WTC11 (cell line): ENCODE measurements at regions not wholly inside any gene's neighbourhood (a gene's known extent, or its start where the extent isn't known, plus 50 kb on each side); places are given as distances from the start of the nearest gene placed in this dataset.

Experiments used
- ATAC-seq: fragments of 200-7000 bp; cut with Tn5 transposase; 2 replicates; pipeline ENCODE4 v1.10.0; 2021; ENCODE audit warnings: mild to moderate bottlenecking, moderate library complexity
- CTCF ChIA-PET: fragments of 300-600 bp; sonication (Branson Sonifier 250); formaldehyde crosslinking; loops from one replicate; lab custom pipeline; 2021; ENCODE audit warnings: antibody characterized with exemption; lab: Charles Lee
- POLR2A ChIA-PET: fragments of 350-600 bp; sonication (Branson Sonifier 250); formaldehyde crosslinking; loops from one replicate; lab custom pipeline; 2021; ENCODE audit warnings: antibody characterized with exemption; lab: Charles Lee
- DNase-seq: peaks from one replicate; pipeline ENCODE4 v3.0.0; 2021; ENCODE audit warnings: low spot score
- H3K27ac Mint-ChIP-seq: 2 replicates; pipeline ENCODE4 v1.8.0; 2021; ENCODE audit warnings: mixed read lengths
- H3K27me3 Mint-ChIP-seq: 2 replicates; pipeline ENCODE4 v1.8.0; 2021; ENCODE audit warnings: low read depth, mild to moderate bottlenecking, moderate library complexity, mixed read lengths
- H3K36me3 Mint-ChIP-seq: 2 replicates; pipeline ENCODE4 v1.8.0; 2021; ENCODE audit warnings: mixed read lengths
- H3K4me1 Mint-ChIP-seq: 2 replicates; pipeline ENCODE4 v1.8.0; 2022; ENCODE audit warnings: mixed read lengths
- H3K4me3 Mint-ChIP-seq: 2 replicates; pipeline ENCODE4 v1.8.0; 2021; ENCODE audit warnings: mild to moderate bottlenecking, moderate library complexity, mixed read lengths
- H3K9me3 Mint-ChIP-seq: 2 replicates; pipeline ENCODE4 v1.8.0; 2021; ENCODE audit warnings: mixed read lengths
- MXD4 ChIP-seq: fragments of 250-450 bp; sonication (Bioruptor Pico); IDR thresholded peaks from 2 replicates; pipeline ENCODE4 v1.8.0; 2021; ENCODE audit warnings: mild to moderate bottlenecking, moderate library complexity, borderline replicate concordance
- NFE2L1 ChIP-seq: sonication (generic); formaldehyde crosslinking; IDR thresholded peaks from 2 replicates; pipeline ENCODE4 v1.8.1; 2023; ENCODE audit warnings: missing genetic modification reagents
- NR1H2 ChIP-seq: sonication (generic); formaldehyde crosslinking; IDR thresholded peaks from 2 replicates; pipeline ENCODE4 v1.9.0; 2021; ENCODE audit warnings: mild to moderate bottlenecking, moderate library complexity, missing genetic modification reagents
- NR3C1 ChIP-seq: sonication (generic); formaldehyde crosslinking; conservative IDR thresholded peaks from 2 replicates; pipeline ENCODE4 v1.8.1; 2023; ENCODE audit warnings: low read depth, mild to moderate bottlenecking, missing genetic modification reagents
- STAT6 ChIP-seq: sonication (generic); formaldehyde crosslinking; conservative IDR thresholded peaks from 2 replicates; pipeline ENCODE4 v1.8.1; 2023; ENCODE audit warnings: mild to moderate bottlenecking, low read depth, missing genetic modification reagents, moderate library complexity
- ZNF263 ChIP-seq: sonication (generic); formaldehyde crosslinking; IDR thresholded peaks from 2 replicates; pipeline ENCODE4 v1.8.1; 2022; ENCODE audit warnings: low read depth, mild to moderate bottlenecking, moderate library complexity, missing genetic modification reagents
- ZNF512 ChIP-seq: sonication (generic); formaldehyde crosslinking; IDR thresholded peaks from 2 replicates; pipeline ENCODE4 v1.8.1; 2022; ENCODE audit warnings: missing genetic modification reagents, borderline replicate concordance
- ZNF532 ChIP-seq: fragments of 250-450 bp; sonication (Bioruptor Pico); IDR thresholded peaks from 2 replicates; pipeline ENCODE4 v1.9.0; 2021; ENCODE audit warnings: mild to moderate bottlenecking, borderline replicate concordance
- ZSCAN18 ChIP-seq: fragments of 250-450 bp; sonication (Bioruptor Pico); IDR thresholded peaks from 2 replicates; pipeline ENCODE4 v2.1.2; 2022; ENCODE audit warnings: mild to moderate bottlenecking, moderate library complexity

GRCh38 chr9:89815903-89816573 lies 211.2 kb downstream of the GADD45G start:
- Mint-ChIP-seq H3K27ac (no peak overlapping the region), H3K4me1 (peaks cover 6% of the 10 kb centered on the region), H3K36me3 (no peaks in the 10 kb centered on the region), H3K4me3 (no peak overlapping the region), H3K9me3 (no peaks in the 10 kb centered on the region), H3K27me3 (no peaks in the 10 kb centered on the region)
- ATAC-seq (no peak), DNase-seq (no peak)
- CTCF ChIA-PET = interaction anchor here (0.7 to 2.0 kb wide), 3 partner anchors 212 to 222 kb away, joined by 3 to 8 read pairs (median 3); no protein-coding TSS in a partner anchor
- TF ChIP-seq ZNF512 = no peak
- POLR2A ChIA-PET = no interaction called here

- no peak overlapping the region for H3K4me3 Mint-ChIP-seq
- TF ChIP-seq STAT6 (CRISPR knock-in tag) (no peak), NR3C1 (CRISPR knock-in tag) (no peak), ZSCAN18 (CRISPR knock-in tag) (no peak), MXD4 (no peak), NR1H2 (CRISPR knock-in tag) (no peak), NFE2L1 (CRISPR knock-in tag) (no peak), ZNF263 (CRISPR knock-in tag) (no peak), ZNF532 (CRISPR knock-in tag) (no peak), ZNF512 (no peak)
- H3K9me3 Mint-ChIP-seq = no peaks in the 10 kb centered on the region
- no peaks in the 10 kb centered on the region for H3K27me3 Mint-ChIP-seq
- DNase-seq = no peak
- H3K4me1 Mint-ChIP-seq = peaks cover 12% of the 10 kb centered on the region
- CTCF ChIA-PET = interaction anchor here (0.7 kb wide), 1 partner anchor 214 kb away, joined by 3 read pairs; no protein-coding TSS in a partner anchor
- POLR2A ChIA-PET = no interaction called here
- ATAC-seq = no peak
- H3K36me3 Mint-ChIP-seq = no peaks in the 10 kb centered on the region
- H3K27ac Mint-ChIP-seq = no peak overlapping the region
Measured at GRCh38 chr9:89817151-89817950, 212.5 kb downstream of the GADD45G start.
